GM23248 (cell line): ENCODE measurements at regions not wholly inside any gene's neighbourhood (a gene's known extent, or its start where the extent isn't known, plus 50 kb on each side); places are given as distances from the start of the nearest gene placed in this dataset.

Experiments used
- DNase-seq: peaks from one replicate; pipeline ENCODE4 v3.0.0-alpha.2; 2015
- H2AFZ ChIP-seq: fragments of 200-600 bp; sonication (generic); 2 replicates; pipeline ENCODE4 v1.6.1; 2016; ENCODE audit warnings: antibody characterized with exemption
- H3F3A ChIP-seq: fragments of 200-600 bp; sonication (generic); 2 replicates; pipeline ENCODE4 v1.6.1; 2016; ENCODE audit warnings: mild to moderate bottlenecking, antibody characterized with exemption, mixed run types; ENCODE audit not compliant: insufficient read depth
- H3K27ac ChIP-seq: fragments of 200-600 bp; sonication (generic); 2 replicates; pipeline ENCODE4 v1.5.1; 2016; ENCODE audit warnings: mild to moderate bottlenecking
- H3K27me3 ChIP-seq: fragments of 200-600 bp; sonication (generic); replicated peaks from 2 replicates; pipeline ENCODE4 v1.6.1; 2016; ENCODE audit warnings: mild to moderate bottlenecking; ENCODE audit not compliant: insufficient read depth
- H3K36me3 ChIP-seq: fragments of 200-600 bp; sonication (generic); 2 replicates; pipeline ENCODE4 v1.6.1; 2016; ENCODE audit warnings: low read depth, mild to moderate bottlenecking
- H3K4me1 ChIP-seq: fragments of 200-600 bp; sonication (generic); 2 replicates; pipeline ENCODE4 v1.6.1; 2016; ENCODE audit warnings: mild to moderate bottlenecking; ENCODE audit not compliant: insufficient read depth
- H3K4me2 ChIP-seq: fragments of 200-600 bp; sonication (generic); one replicate; pipeline ENCODE4 v1.6.1; 2016; ENCODE audit warnings: mild to moderate bottlenecking; ENCODE audit not compliant: unreplicated experiment
- H3K4me3 ChIP-seq: fragments of 200-600 bp; sonication (generic); 2 replicates; pipeline ENCODE4 v1.5.1; 2016; ENCODE audit warnings: mild to moderate bottlenecking
- H3K79me2 ChIP-seq: fragments of 200-600 bp; sonication (generic); 2 replicates; pipeline ENCODE4 v1.6.1; 2016; ENCODE audit warnings: mild to moderate bottlenecking; ENCODE audit not compliant: insufficient read depth
- H3K9ac ChIP-seq: fragments of 200-600 bp; sonication (generic); 2 replicates; pipeline ENCODE4 v1.6.1; 2016; ENCODE audit warnings: mild to moderate bottlenecking
- H3K9me2 ChIP-seq: fragments of 200-600 bp; sonication (generic); 2 replicates; pipeline ENCODE4 v1.6.1; 2016; ENCODE audit warnings: mixed run types, mild to moderate bottlenecking, moderate library complexity; ENCODE audit not compliant: insufficient read depth
- H3K9me3 ChIP-seq: fragments of 200-600 bp; sonication (generic); one replicate; pipeline ENCODE4 v1.6.1; 2017; ENCODE audit warnings: low read depth
- H4K20me1 ChIP-seq: fragments of 200-600 bp; sonication (generic); 2 replicates; pipeline ENCODE4 v1.6.0; 2016; ENCODE audit not compliant: insufficient read depth
- EZH2 ChIP-seq: fragments of 200-600 bp; sonication (generic); IDR thresholded peaks from 2 replicates; pipeline ENCODE4 v1.6.1; 2018; ENCODE audit warnings: antibody characterized with exemption, mild to moderate bottlenecking; ENCODE audit not compliant: insufficient read depth, poor library complexity, severe bottlenecking
- EZH2phosphoT487 ChIP-seq: fragments of 200-600 bp; sonication (generic); IDR thresholded peaks from 2 replicates; pipeline ENCODE4 v1.6.1; 2018; ENCODE audit warnings: antibody characterized with exemption, moderate library complexity, mild to moderate bottlenecking, low read depth; ENCODE audit not compliant: insufficient read depth
- WGBS, 2 experiments: methylation state at CpG; one replicate each; pipeline ENCODE4 v1.1.6; 2015 to 2017; ENCODE audit warnings: low lambda C conversion rate in 2 of 2, low coverage in 1 of 2; ENCODE audit errors: missing lambda C conversion rate in 2 of 2; 5-methylcytosine and 5-hydroxymethylcytosine counted together
- in situ Hi-C: fragments of 300-500 bp; cut with MboI; formaldehyde crosslinking; loops from 2 replicates; pipeline ENCODE4 v1.15.0; 2020

- TF ChIP-seq EZH2phosphoT487 = no peak
- no peak for TF ChIP-seq EZH2
- Histone ChIP-seq H3K9me3 (no peaks in the 10 kb centered on the region), H3K27me3 (no peaks in the 10 kb centered on the region; the same call in 1 of the 2 replicates), H3K9ac (no peak overlapping the region), H4K20me1 (no peaks in the 10 kb centered on the region), H3K79me2 (no peaks in the 10 kb centered on the region), H2AFZ (no peak overlapping the region), H3F3A (no peaks in the 10 kb centered on the region), H3K4me1 (no peaks in the 10 kb centered on the region), H3K4me3 (no peak overlapping the region), H3K9me2 (no peaks in the 10 kb centered on the region), H3K36me3 (no peaks in the 10 kb centered on the region), H3K4me2 (no peak overlapping the region), H3K27ac (no peak overlapping the region)
- in situ Hi-C loops = no loop called here
- no peak for DNase-seq
- 63 to 81% methylated on average over 1 of the region's 1 CpG for WGBS, 2 experiments
These were observed 333.6 kb upstream of the ALCAM start for GRCh38 chr3:105033081-105033480.

DNA sequence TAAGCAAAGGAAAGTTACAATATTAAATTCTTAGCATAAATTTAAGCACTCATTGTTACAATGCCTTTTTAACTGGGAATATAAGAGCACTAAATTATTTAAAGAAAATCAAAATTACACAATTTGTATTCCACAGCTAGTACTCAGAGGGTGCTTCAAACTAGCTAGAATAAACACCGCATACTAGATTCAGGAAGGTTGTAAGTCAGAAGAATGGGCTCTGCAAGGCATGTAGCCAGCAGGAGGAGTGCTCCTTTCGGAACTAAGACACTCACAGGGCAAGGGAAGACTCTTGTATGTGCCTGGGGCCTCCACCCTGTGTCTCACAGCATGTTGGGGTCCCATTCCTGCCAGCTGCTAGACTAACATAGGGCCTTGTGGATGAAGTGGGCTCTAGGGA is 327.7 kb upstream of the ALCAM start:
- no peak overlapping the region for H3K27ac ChIP-seq
- no peak for DNase-seq
- no peaks in the 10 kb centered on the region for H4K20me1 ChIP-seq
- H2AFZ ChIP-seq = no peak overlapping the region
- no peaks in the 10 kb centered on the region for H3K4me1 ChIP-seq
- no peaks in the 10 kb centered on the region for H3K79me2 ChIP-seq
- H3K9me3 ChIP-seq = no peaks in the 10 kb centered on the region
- in situ Hi-C loops = no loop called here
- no peaks in the 10 kb centered on the region for H3F3A ChIP-seq
- H3K27me3 ChIP-seq = no peaks in the 10 kb centered on the region; the same call in 1 of the 2 replicates
- H3K4me3 ChIP-seq = no peak overlapping the region
- TF ChIP-seq EZH2phosphoT487 (no peak), EZH2 (no peak)
- H3K9me2 ChIP-seq = no peaks in the 10 kb centered on the region
- H3K36me3 ChIP-seq = no peaks in the 10 kb centered on the region
- H3K4me2 ChIP-seq = no peak overlapping the region
- H3K9ac ChIP-seq = no peak overlapping the region
- whole genome bisulfite sequencing, 2 experiments = 43 to 46% methylated on average over 2 of the region's 2 CpGs

- WGBS, 2 experiments = 24 to 29% methylated on average over 1 of the region's 1 CpG
- H3K27ac ChIP-seq = no peak overlapping the region
- no peaks in the 10 kb centered on the region for H3K4me1 ChIP-seq
- no peaks in the 10 kb centered on the region for H3F3A ChIP-seq
- H3K9me2 ChIP-seq = no peaks in the 10 kb centered on the region
- no peak for DNase-seq
- H3K4me3 ChIP-seq = no peak overlapping the region
- no peaks in the 10 kb centered on the region for H3K36me3 ChIP-seq
- no peaks in the 10 kb centered on the region for H3K9me3 ChIP-seq
- H4K20me1 ChIP-seq = no peaks in the 10 kb centered on the region
- in situ Hi-C loops = no loop called here
- no peaks in the 10 kb centered on the region for H3K79me2 ChIP-seq
- no peak for TF ChIP-seq EZH2
- TF ChIP-seq EZH2phosphoT487 = no peak
- no peaks in the 10 kb centered on the region; the same call in 1 of the 2 replicates for H3K27me3 ChIP-seq
- H3K9ac ChIP-seq = no peak overlapping the region
- H2AFZ ChIP-seq = no peak overlapping the region
- no peak overlapping the region for H3K4me2 ChIP-seq
These were observed 326.6 kb upstream of the ALCAM start for GRCh38 chr3:105040026-105040622.

GRCh38 chr3:105042586-105042985 is 324.1 kb upstream of the ALCAM start:
- in situ Hi-C loops = no loop called here

DNA sequence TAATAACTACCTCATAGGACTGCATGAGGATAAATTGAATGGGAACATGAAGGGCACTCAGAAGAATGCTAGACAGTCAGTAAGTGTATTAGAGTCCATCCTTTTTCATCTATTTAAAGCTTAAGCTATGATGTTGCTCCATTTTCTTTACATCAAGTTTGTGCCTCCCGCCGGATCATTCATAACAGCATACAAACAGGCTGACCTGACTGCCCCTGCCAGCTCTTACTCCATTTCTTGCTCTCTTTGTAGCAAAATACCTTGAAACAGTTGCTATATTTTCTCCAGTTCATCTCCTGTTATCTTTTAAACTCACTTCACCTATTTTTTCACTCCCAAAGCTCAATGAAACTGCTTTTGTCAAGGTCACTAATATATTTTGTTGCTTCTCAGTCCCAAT is 315.6 kb upstream of the ALCAM start:
- H3K4me3 ChIP-seq = no peak overlapping the region
- H3K36me3 ChIP-seq = no peaks in the 10 kb centered on the region
- H2AFZ ChIP-seq = no peak overlapping the region
- H3K9me3 ChIP-seq = no peaks in the 10 kb centered on the region
- no peaks in the 10 kb centered on the region for H3K79me2 ChIP-seq
- no peaks in the 10 kb centered on the region for H4K20me1 ChIP-seq
- no peak overlapping the region for H3K27ac ChIP-seq
- H3K9me2 ChIP-seq = no peaks in the 10 kb centered on the region
- no peak overlapping the region for H3K4me2 ChIP-seq
- H3K4me1 ChIP-seq = no peaks in the 10 kb centered on the region
- no peaks in the 10 kb centered on the region for H3K27me3 ChIP-seq
- no peak for DNase-seq
- no peak overlapping the region for H3K9ac ChIP-seq
- TF ChIP-seq EZH2phosphoT487 (no peak), EZH2 (no peak)
- WGBS, 2 experiments = 63 to 78% methylated on average over 2 of the region's 2 CpGs
- in situ Hi-C loops = no loop called here
- H3F3A ChIP-seq = no peaks in the 10 kb centered on the region

More at GRCh38 chr3:105042586-105042985, 324.1 kb upstream of the ALCAM start:
- Histone ChIP-seq H3K9ac (no peak overlapping the region), H3K36me3 (no peaks in the 10 kb centered on the region), H3K9me3 (no peaks in the 10 kb centered on the region), H3K9me2 (no peaks in the 10 kb centered on the region), H3K79me2 (no peaks in the 10 kb centered on the region), H4K20me1 (no peaks in the 10 kb centered on the region), H2AFZ (no peak overlapping the region), H3K4me1 (no peaks in the 10 kb centered on the region), H3K4me2 (no peak overlapping the region), H3F3A (no peaks in the 10 kb centered on the region), H3K27ac (no peak overlapping the region), H3K4me3 (no peak overlapping the region), H3K27me3 (no peaks in the 10 kb centered on the region; the same call in 1 of the 2 replicates)
- no peak for TF ChIP-seq EZH2phosphoT487
- TF ChIP-seq EZH2 = no peak
- 10 to 13% methylated on average over 3 of the region's 3 CpGs for WGBS, 2 experiments
- DNase-seq = no peak
